SK-N-MC (cell line): ENCODE measurements at regions not wholly inside any gene's neighbourhood (a gene's known extent, or its start where the extent isn't known, plus 50 kb on each side); places are given as distances from the start of the nearest gene placed in this dataset.

Experiments used
- EZH2 ChIP-seq: fragments of 200-600 bp; sonication (generic); IDR thresholded peaks from one replicate; pipeline ENCODE4 v1.6.1; 2017; ENCODE audit warnings: antibody characterized with exemption
- FOXP2 ChIP-seq: optimal IDR thresholded peaks from 2 replicates; pipeline ENCODE3; 2011; ENCODE audit warnings: mild to moderate bottlenecking, moderate library complexity; ENCODE audit not compliant: insufficient read depth; ENCODE audit errors: extremely low read length, control extremely low read depth
- POLR2AphosphoS5 ChIP-seq: IDR thresholded peaks from 2 replicates; pipeline ENCODE4 v1.6.1; 2012; ENCODE audit warnings: mild to moderate bottlenecking, low read depth, low read length, borderline replicate concordance

DNA sequence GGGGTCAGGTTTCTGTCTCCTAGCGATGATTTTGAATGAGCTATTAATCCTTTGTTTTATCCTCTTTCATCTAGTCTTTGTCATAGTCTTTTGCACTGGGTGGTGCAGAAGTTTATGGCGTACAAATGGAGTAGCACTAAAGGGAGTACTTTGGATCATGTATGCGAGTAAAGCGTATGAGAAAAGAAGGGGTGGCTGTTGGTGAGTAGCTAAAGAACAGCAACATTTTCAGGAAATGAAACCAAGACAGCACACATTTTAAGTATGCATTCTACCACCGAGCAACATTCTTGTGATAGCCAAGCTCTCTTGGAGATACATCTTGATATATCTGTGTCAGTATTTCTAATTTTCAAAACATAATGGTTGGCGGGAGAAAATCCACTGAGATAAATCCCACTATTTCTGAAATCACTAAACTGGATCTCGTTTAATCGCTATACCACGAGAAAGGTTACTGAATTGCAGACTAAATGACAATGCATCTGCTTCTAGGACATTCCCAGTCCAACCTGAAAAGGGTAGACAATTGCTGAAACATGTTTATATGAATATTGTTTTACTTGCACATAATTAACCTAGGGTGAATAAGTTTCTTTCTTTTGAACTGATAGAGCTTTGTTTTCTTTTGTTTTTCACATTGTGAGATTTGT, 196.1 kb downstream of the TRIM27 start:
- TF ChIP-seq POLR2AphosphoS5 = no peak
- no peak for TF ChIP-seq EZH2
- TF ChIP-seq FOXP2 = no peak
